ENCODE measurements at regions not wholly inside any gene's neighbourhood (a gene's known extent, or its start where the extent isn't known, plus 50 kb on each side); places are given as distances from the start of the nearest gene placed in this dataset.

DNA sequence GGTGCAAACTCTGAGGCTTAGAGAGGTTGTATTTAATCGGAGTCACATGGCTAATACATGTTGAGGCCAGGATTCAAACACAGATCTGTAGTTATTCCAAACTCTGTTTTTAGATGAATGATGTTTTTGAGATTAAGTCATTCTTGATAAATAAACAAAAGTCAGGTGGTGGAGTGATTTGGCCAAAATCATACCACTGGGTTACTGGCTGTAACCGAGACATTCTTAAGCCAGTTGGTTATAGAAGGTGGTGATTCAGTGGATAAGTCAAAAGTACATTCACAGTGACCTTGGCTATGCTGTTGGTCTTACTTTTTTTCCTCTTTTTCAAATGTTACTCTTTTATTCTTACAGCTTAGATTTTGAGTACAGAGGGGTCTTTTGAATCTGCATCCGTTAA lies 361.4 kb downstream of the KIF20B start:
- WGBS, 4 donors, result 62 to 82% (median 76%) methylated on average over 3 of the region's 3 CpGs
- intact Hi-C loops (cut with DNase I), result no loop called here
- H3K27ac ChIP-seq, result no peak overlapping the region

GRCh38 chr10:90064295-90064694 lies 362.9 kb downstream of the KIF20B start:
- intact Hi-C loops (cut with DNase I), result no loop called here
- H3K4me1 ChIP-seq (replicated peaks in 1 of 2), result no peaks in the 10 kb centered on the region
- H3K4me3 ChIP-seq, result no peak overlapping the region
- no peaks in the 10 kb centered on the region for H3K9me3 ChIP-seq (replicated peaks in 1 of 3)
- whole genome bisulfite sequencing, 4 donors, result 71 to 100% (median 81%) methylated on average over 1 of the region's 1 CpG
- no peak for TF ChIP-seq CTCF (IDR thresholded peaks at IDR 0.05)
- no peak for TF ChIP-seq POLR2A (IDR thresholded peaks at IDR 0.05)
- no peaks in the 10 kb centered on the region for H3K27me3 ChIP-seq
- H3K36me3 ChIP-seq (replicated peaks in 1 of 2), result no peaks in the 10 kb centered on the region
- DNase-seq, result no peak
- H3K27ac ChIP-seq, result no peak overlapping the region

More for the DNA sequence above, 361.4 kb downstream of the KIF20B start:
- no peaks in the 10 kb centered on the region for H3K27me3 ChIP-seq
- DNase-seq, result no peak
- TF ChIP-seq CTCF (IDR thresholded peaks at IDR 0.05) (no peak), POLR2A (IDR thresholded peaks at IDR 0.05) (no peak)
- H3K4me3 ChIP-seq, result no peak overlapping the region
- H3K9me3 ChIP-seq (replicated peaks in 1 of 3), result no peaks in the 10 kb centered on the region
- no peaks in the 10 kb centered on the region for H3K4me1 ChIP-seq (replicated peaks in 1 of 2)
- H3K36me3 ChIP-seq (replicated peaks in 1 of 2), result no peaks in the 10 kb centered on the region

GRCh38 chr10:90066435-90066834 lies 365.0 kb downstream of the KIF20B start:
- WGBS, 4 donors, result 27 to 33% (median 29%) methylated on average over 2 of the region's 2 CpGs
- H3K27me3 ChIP-seq, result no peaks in the 10 kb centered on the region
- no peaks in the 10 kb centered on the region for H3K36me3 ChIP-seq (replicated peaks in 1 of 2)
- no peaks in the 10 kb centered on the region for H3K4me1 ChIP-seq (replicated peaks in 1 of 2)
- intact Hi-C loops (cut with DNase I), result no loop called here
- no peak for TF ChIP-seq POLR2A (IDR thresholded peaks at IDR 0.05)
- no peak for TF ChIP-seq CTCF (IDR thresholded peaks at IDR 0.05)
- no peak for DNase-seq
- H3K4me3 ChIP-seq, result no peak overlapping the region
- no peaks in the 10 kb centered on the region for H3K9me3 ChIP-seq (replicated peaks in 1 of 3)
- no peak overlapping the region for H3K27ac ChIP-seq

- no peaks in the 10 kb centered on the region for H3K36me3 ChIP-seq (replicated peaks in 1 of 2)
- TF ChIP-seq CTCF (IDR thresholded peaks at IDR 0.05), result no peak
- TF ChIP-seq POLR2A (IDR thresholded peaks at IDR 0.05), result no peak
- no peak overlapping the region for H3K27ac ChIP-seq
- no peaks in the 10 kb centered on the region for H3K4me1 ChIP-seq (replicated peaks in 1 of 2)
- WGBS, 4 donors, result 72 to 96% (median 81%) methylated on average over 2 of the region's 2 CpGs
- H3K4me3 ChIP-seq, result no peak overlapping the region
- no peaks in the 10 kb centered on the region for H3K9me3 ChIP-seq (replicated peaks in 1 of 3)
- intact Hi-C loops (cut with DNase I), result no loop called here
- DNase-seq, result no peak
- H3K27me3 ChIP-seq, result no peaks in the 10 kb centered on the region
These were observed 374.6 kb downstream of the KIF20B start for GRCh38 chr10:90075995-90076394.

Data from adrenal gland (tissue), 9 donors.